ENCODE measurements at regions not wholly inside any gene's neighbourhood (a gene's known extent, or its start where the extent isn't known, plus 50 kb on each side); places are given as distances from the start of the nearest gene placed in this dataset.

GRCh38 chr18:26723981-26724380 lies 141.5 kb downstream of the AQP4 start:
- no peaks in the 10 kb centered on the region for H3K79me2 ChIP-seq (ENCODE audit: control insufficient read depth, low read length)
- H3K9me3 ChIP-seq (ENCODE audit: control insufficient read depth, insufficient read depth, low read length) = no peaks in the 10 kb centered on the region
- H3K4me2 ChIP-seq (ENCODE audit: low read length) = no peak overlapping the region
- H4K20me1 ChIP-seq (ENCODE audit: control insufficient read depth, insufficient read depth, low read depth, low read length) = no peaks in the 10 kb centered on the region
- no peaks in the 10 kb centered on the region for H3K4me1 ChIP-seq (ENCODE audit: control insufficient read depth, low read length)
- TF ChIP-seq CTCF (IDR thresholded peaks at IDR 0.05; ENCODE audit: low read depth, low read length, poor library complexity, severe bottlenecking) (no peak), EZH2phosphoT487 (IDR thresholded peaks at IDR 0.05; ENCODE audit: borderline replicate concordance, low read length) (no peak)
- H3K27me3 ChIP-seq (ENCODE audit: control insufficient read depth, low read length) = 0 out of 2 replicates have a peak, but pooled peaks cover 9% of the 10 kb centered on the region
- no peak overlapping the region for H3K4me3 ChIP-seq (ENCODE audit: low read length)
- H3K27ac ChIP-seq (ENCODE audit: low read depth, low read length) = no peak overlapping the region
- no peaks in the 10 kb centered on the region for H3K36me3 ChIP-seq (ENCODE audit: control insufficient read depth, low read length)
- no peaks in the 10 kb centered on the region for H3K9me2 ChIP-seq (replicated peaks; ENCODE audit: control insufficient read depth, low read length)
- H3F3A ChIP-seq (ENCODE audit: control insufficient read depth, insufficient read depth) = no peaks in the 10 kb centered on the region

GRCh38 chr18:26722565-26722931 lies 143.0 kb downstream of the AQP4 start:
- TF ChIP-seq CTCF (IDR thresholded peaks at IDR 0.05; ENCODE audit: low read depth, low read length, poor library complexity, severe bottlenecking) = no peak
- TF ChIP-seq EZH2phosphoT487 (IDR thresholded peaks at IDR 0.05; ENCODE audit: borderline replicate concordance, low read length) = no peak
- H3K9me3 ChIP-seq (ENCODE audit: control insufficient read depth, insufficient read depth, low read length) = no peaks in the 10 kb centered on the region
- H3K36me3 ChIP-seq (ENCODE audit: control insufficient read depth, low read length) = no peaks in the 10 kb centered on the region
- H3K79me2 ChIP-seq (ENCODE audit: control insufficient read depth, low read length) = no peaks in the 10 kb centered on the region
- H3K4me2 ChIP-seq (ENCODE audit: low read length) = no peak overlapping the region
- no peak overlapping the region for H3K4me3 ChIP-seq (ENCODE audit: low read length)
- no peaks in the 10 kb centered on the region for H3K9me2 ChIP-seq (replicated peaks; ENCODE audit: control insufficient read depth, low read length)
- H3K27me3 ChIP-seq (ENCODE audit: control insufficient read depth, low read length) = 0 out of 2 replicates have a peak, but pooled peaks cover 2% of the 10 kb centered on the region
- H3F3A ChIP-seq (ENCODE audit: control insufficient read depth, insufficient read depth) = no peaks in the 10 kb centered on the region
- no peaks in the 10 kb centered on the region for H4K20me1 ChIP-seq (ENCODE audit: control insufficient read depth, insufficient read depth, low read depth, low read length)
- H3K4me1 ChIP-seq (ENCODE audit: control insufficient read depth, low read length) = no peaks in the 10 kb centered on the region
- no peak overlapping the region for H3K27ac ChIP-seq (ENCODE audit: low read depth, low read length)

GRCh38 chr18:26721854-26722564 lies 143.5 kb downstream of the AQP4 start:
- TF ChIP-seq CTCF (IDR thresholded peaks at IDR 0.05; ENCODE audit: low read depth, low read length, poor library complexity, severe bottlenecking) = no peak
- no peak for TF ChIP-seq EZH2phosphoT487 (IDR thresholded peaks at IDR 0.05; ENCODE audit: borderline replicate concordance, low read length)
- Histone ChIP-seq H3K4me3 (ENCODE audit: low read length) (no peak overlapping the region), H3K36me3 (ENCODE audit: control insufficient read depth, low read length) (no peaks in the 10 kb centered on the region), H3K27ac (ENCODE audit: low read depth, low read length) (no peak overlapping the region), H3F3A (ENCODE audit: control insufficient read depth, insufficient read depth) (no peaks in the 10 kb centered on the region), H4K20me1 (ENCODE audit: control insufficient read depth, insufficient read depth, low read depth, low read length) (no peaks in the 10 kb centered on the region), H3K9me2 (replicated peaks; ENCODE audit: control insufficient read depth, low read length) (no peaks in the 10 kb centered on the region), H3K4me2 (ENCODE audit: low read length) (no peak overlapping the region), H3K4me1 (ENCODE audit: control insufficient read depth, low read length) (no peaks in the 10 kb centered on the region), H3K9me3 (ENCODE audit: control insufficient read depth, insufficient read depth, low read length) (no peaks in the 10 kb centered on the region), H3K27me3 (ENCODE audit: control insufficient read depth, low read length) (0 out of 2 replicates have a peak, but pooled peaks cover 2% of the 10 kb centered on the region), H3K79me2 (ENCODE audit: control insufficient read depth, low read length) (no peaks in the 10 kb centered on the region)
